ENCODE measurements at regions not wholly inside any gene's neighbourhood (a gene's known extent, or its start where the extent isn't known, plus 50 kb on each side); places are given as distances from the start of the nearest gene placed in this dataset.
"Not testable (repeated sequence)": the region's sequence is repeated elsewhere in the genome, so short reads cannot be mapped to it uniquely, and the experiment has no call there.

- no peak for DNase-seq (ENCODE audit: extremely low read depth in 1 of 2, low read depth in 1 of 2)
Measured at GRCh38 chr5:106092455-106092854, 1578.3 kb downstream of the EFNA5 start.

- no peak for DNase-seq (ENCODE audit: extremely low read depth in 1 of 2, low read depth in 1 of 2)
Measured at GRCh38 chr5:106089073-106089472, 1581.7 kb downstream of the EFNA5 start.

- no peak for DNase-seq (ENCODE audit: extremely low read depth in 1 of 2, low read depth in 1 of 2)
Measured at GRCh38 chr5:106088462-106088861, 1582.3 kb downstream of the EFNA5 start.

- DNase-seq (ENCODE audit: extremely low read depth in 1 of 2, low read depth in 1 of 2): no peak
Measured at GRCh38 chr5:106086352-106086751, 1584.4 kb downstream of the EFNA5 start.

- DNase-seq (ENCODE audit: extremely low read depth in 1 of 2, low read depth in 1 of 2): no peak
Measured at GRCh38 chr5:106085556-106085955, 1585.2 kb downstream of the EFNA5 start.

GRCh38 chr5:106085136-106085535 is 1585.6 kb downstream of the EFNA5 start:
- no peak for DNase-seq (ENCODE audit: extremely low read depth in 1 of 2, low read depth in 1 of 2)

- no peak for DNase-seq (ENCODE audit: extremely low read depth in 1 of 2, low read depth in 1 of 2)
Measured at GRCh38 chr5:106080535-106080934, 1590.2 kb downstream of the EFNA5 start.

GRCh38 chr5:106076655-106077054 is 1594.1 kb downstream of the EFNA5 start:
- DNase-seq (ENCODE audit: extremely low read depth in 1 of 2, low read depth in 1 of 2): no peak

GRCh38 chr5:106072208-106072607 is 1598.5 kb downstream of the EFNA5 start:
- no peak for DNase-seq (ENCODE audit: extremely low read depth in 1 of 2, low read depth in 1 of 2)

- no peak for DNase-seq (ENCODE audit: extremely low read depth in 1 of 2, low read depth in 1 of 2)
Measured at GRCh38 chr5:106047341-106047740, 1623.4 kb downstream of the EFNA5 start.

- not testable (repeated sequence) for DNase-seq (ENCODE audit: extremely low read depth in 1 of 2, low read depth in 1 of 2)
Measured at GRCh38 chr5:106032069-106032468, 1638.7 kb downstream of the EFNA5 start.

- no peak for DNase-seq (ENCODE audit: extremely low read depth in 1 of 2, low read depth in 1 of 2)
Measured at GRCh38 chr5:106028314-106028713, 1642.4 kb downstream of the EFNA5 start.

- no peak for DNase-seq (ENCODE audit: extremely low read depth in 1 of 2, low read depth in 1 of 2)
Measured at GRCh38 chr5:106020894-106021293, 1649.8 kb downstream of the EFNA5 start.

- DNase-seq (ENCODE audit: extremely low read depth in 1 of 2, low read depth in 1 of 2): no peak
Measured at GRCh38 chr5:106019261-106019660, 1651.5 kb downstream of the EFNA5 start.

GRCh38 chr5:106017243-106017857 is 1653.4 kb downstream of the EFNA5 start:
- DNase-seq (ENCODE audit: extremely low read depth in 1 of 2, low read depth in 1 of 2): no peak

GRCh38 chr5:106014262-106014661 is 1656.5 kb downstream of the EFNA5 start:
- no peak for DNase-seq (ENCODE audit: extremely low read depth in 1 of 2, low read depth in 1 of 2)

- DNase-seq (ENCODE audit: extremely low read depth in 1 of 2, low read depth in 1 of 2): no peak
Measured at GRCh38 chr5:106006242-106006641, 1664.5 kb downstream of the EFNA5 start.

GRCh38 chr5:105998991-105999390 is 1671.7 kb downstream of the EFNA5 start:
- not testable (repeated sequence) for DNase-seq (ENCODE audit: extremely low read depth in 1 of 2, low read depth in 1 of 2)

- no peak for DNase-seq (ENCODE audit: extremely low read depth in 1 of 2, low read depth in 1 of 2)
Measured at GRCh38 chr5:105993027-105993426, 1677.7 kb downstream of the EFNA5 start.

- DNase-seq (ENCODE audit: extremely low read depth in 1 of 2, low read depth in 1 of 2): no peak
Measured at GRCh38 chr5:105982526-105982925, 1688.2 kb downstream of the EFNA5 start.

GRCh38 chr5:105978011-105978410 is 1692.7 kb downstream of the EFNA5 start:
- no peak for DNase-seq (ENCODE audit: extremely low read depth in 1 of 2, low read depth in 1 of 2)

GRCh38 chr5:105977163-105977562 is 1693.6 kb downstream of the EFNA5 start:
- DNase-seq (ENCODE audit: extremely low read depth in 1 of 2, low read depth in 1 of 2): no peak

GRCh38 chr5:105970919-105971318 is 1699.8 kb downstream of the EFNA5 start:
- no peak for DNase-seq (ENCODE audit: extremely low read depth in 1 of 2, low read depth in 1 of 2)
